Amygdala (tissue), 56 donors: ENCODE measurements at regions not wholly inside any gene's neighbourhood (a gene's known extent, or its start where the extent isn't known, plus 50 kb on each side); places are given as distances from the start of the nearest gene placed in this dataset.
"Not testable (repeated sequence)": the region's sequence is repeated elsewhere in the genome, so short reads cannot be mapped to it uniquely, and the experiment has no call there.

ENCODE experiments used
- DNase-seq, 56 donors: peaks; one replicate each; lab custom pipeline; 2025; lab: John Stamatoyannopoulos, UW

GRCh38 chr2:122563781-122564180, 808.3 kb downstream of the TSN start:
- DNase-seq, result no peak

- DNase-seq, result no peak
Measured at GRCh38 chr2:122564843-122565242, 809.4 kb downstream of the TSN start.

GRCh38 chr2:122565364-122565763, 809.9 kb downstream of the TSN start:
- DNase-seq, result no peak

GRCh38 chr2:122570641-122571040, 815.2 kb downstream of the TSN start:
- DNase-seq, result no peak

GRCh38 chr2:122571471-122571870, 816.0 kb downstream of the TSN start:
- not testable (repeated sequence) for DNase-seq

GRCh38 chr2:122575076-122575475, 819.6 kb downstream of the TSN start:
- no peak for DNase-seq

GRCh38 chr2:122583159-122583917, 827.9 kb downstream of the TSN start:
- no peak for DNase-seq

GRCh38 chr2:122590524-122590923, 835.1 kb downstream of the TSN start:
- DNase-seq, result no peak

- DNase-seq, result no peak
Measured at GRCh38 chr2:122595065-122595464, 839.6 kb downstream of the TSN start.

- no peak for DNase-seq
Measured at GRCh38 chr2:122596598-122596997, 841.1 kb downstream of the TSN start.

- no peak for DNase-seq
Measured at GRCh38 chr2:122598784-122599183, 843.3 kb downstream of the TSN start.

GRCh38 chr2:122610948-122611609, 855.6 kb downstream of the TSN start:
- no peak for DNase-seq

GRCh38 chr2:122622934-122623333, 867.5 kb downstream of the TSN start:
- DNase-seq, result no peak

GRCh38 chr2:122627388-122627787, 871.9 kb downstream of the TSN start:
- DNase-seq, result no peak

- DNase-seq, result no peak
Measured at GRCh38 chr2:122634256-122634655, 878.8 kb downstream of the TSN start.

GRCh38 chr2:122634920-122635319, 879.5 kb downstream of the TSN start:
- no peak for DNase-seq

- no peak for DNase-seq
Measured at GRCh38 chr2:122635686-122636085, 880.2 kb downstream of the TSN start.

GRCh38 chr2:122636097-122636496, 880.6 kb downstream of the TSN start:
- no peak for DNase-seq

- no peak for DNase-seq
Measured at GRCh38 chr2:122639176-122639575, 883.7 kb downstream of the TSN start.

- DNase-seq, result no peak
Measured at GRCh38 chr2:122639711-122640110, 884.3 kb downstream of the TSN start.

- DNase-seq, result peak in 1 of 56 donors; percentile 1
Measured at GRCh38 chr2:122643725-122644329, 888.4 kb downstream of the TSN start.

- DNase-seq, result no peak
Measured at GRCh38 chr2:122651236-122651635, 895.8 kb downstream of the TSN start.
